ENCODE measurements at regions not wholly inside any gene's neighbourhood (a gene's known extent, or its start where the extent isn't known, plus 50 kb on each side); places are given as distances from the start of the nearest gene placed in this dataset.
"Not testable (repeated sequence)": the region's sequence is repeated elsewhere in the genome, so short reads cannot be mapped to it uniquely, and the experiment has no call there.

DNA sequence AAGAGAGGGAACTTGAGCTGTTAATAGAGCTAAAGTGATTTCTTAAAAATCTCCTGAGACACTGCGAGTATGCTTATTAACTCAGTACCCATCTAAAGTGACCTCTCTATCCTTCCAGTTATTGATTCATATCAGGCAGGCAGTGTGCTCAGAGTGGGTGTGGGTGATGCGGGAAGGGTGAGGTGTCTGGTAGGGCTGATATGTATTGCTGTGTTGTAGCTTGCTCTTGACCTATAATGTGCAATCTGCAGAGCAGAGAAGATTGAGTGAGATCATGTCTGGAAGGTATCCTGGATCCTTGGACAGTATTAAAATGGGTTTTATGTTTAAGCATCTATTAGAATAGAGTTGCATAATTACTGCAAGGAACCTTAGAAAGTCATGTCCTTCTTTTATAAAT lies 71.9 kb upstream of the SEC22B start:
- not testable (repeated sequence) for TF ChIP-seq ZNF596 (tag by site-specific recombination; IDR thresholded peaks at IDR 0.05); ZNF292 (tag by site-specific recombination; IDR thresholded peaks at IDR 0.05; ENCODE audit: borderline replicate concordance, low read depth); ZNF157 (tag by site-specific recombination; IDR thresholded peaks at IDR 0.05); TCF7L2 (IDR thresholded peaks at IDR 0.05; ENCODE audit: borderline replicate concordance, low read depth, low read length); ZNF274 (IDR thresholded peaks at IDR 0.05; ENCODE audit: low read length); ZNF274 (tag by site-specific recombination; IDR thresholded peaks at IDR 0.05; ENCODE audit: borderline replicate concordance); ZNF654 (tag by site-specific recombination; IDR thresholded peaks at IDR 0.05; ENCODE audit: low read depth); KLF8 (tag by site-specific recombination; IDR thresholded peaks at IDR 0.05); ZNF350 (tag by site-specific recombination; IDR thresholded peaks at IDR 0.05); MYNN (tag by site-specific recombination; IDR thresholded peaks at IDR 0.05; ENCODE audit: borderline replicate concordance)
- TF ChIP-seq, protein P1, sequence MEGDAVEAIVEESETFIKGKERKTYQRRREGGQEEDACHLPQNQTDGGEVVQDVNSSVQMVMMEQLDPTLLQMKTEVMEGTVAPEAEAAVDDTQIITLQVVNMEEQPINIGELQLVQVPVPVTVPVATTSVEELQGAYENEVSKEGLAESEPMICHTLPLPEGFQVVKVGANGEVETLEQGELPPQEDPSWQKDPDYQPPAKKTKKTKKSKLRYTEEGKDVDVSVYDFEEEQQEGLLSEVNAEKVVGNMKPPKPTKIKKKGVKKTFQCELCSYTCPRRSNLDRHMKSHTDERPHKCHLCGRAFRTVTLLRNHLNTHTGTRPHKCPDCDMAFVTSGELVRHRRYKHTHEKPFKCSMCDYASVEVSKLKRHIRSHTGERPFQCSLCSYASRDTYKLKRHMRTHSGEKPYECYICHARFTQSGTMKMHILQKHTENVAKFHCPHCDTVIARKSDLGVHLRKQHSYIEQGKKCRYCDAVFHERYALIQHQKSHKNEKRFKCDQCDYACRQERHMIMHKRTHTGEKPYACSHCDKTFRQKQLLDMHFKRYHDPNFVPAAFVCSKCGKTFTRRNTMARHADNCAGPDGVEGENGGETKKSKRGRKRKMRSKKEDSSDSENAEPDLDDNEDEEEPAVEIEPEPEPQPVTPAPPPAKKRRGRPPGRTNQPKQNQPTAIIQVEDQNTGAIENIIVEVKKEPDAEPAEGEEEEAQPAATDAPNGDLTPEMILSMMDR (tag by site-specific recombination; IDR thresholded peaks at IDR 0.05), result not testable (repeated sequence)
- TF ChIP-seq, protein P2, sequence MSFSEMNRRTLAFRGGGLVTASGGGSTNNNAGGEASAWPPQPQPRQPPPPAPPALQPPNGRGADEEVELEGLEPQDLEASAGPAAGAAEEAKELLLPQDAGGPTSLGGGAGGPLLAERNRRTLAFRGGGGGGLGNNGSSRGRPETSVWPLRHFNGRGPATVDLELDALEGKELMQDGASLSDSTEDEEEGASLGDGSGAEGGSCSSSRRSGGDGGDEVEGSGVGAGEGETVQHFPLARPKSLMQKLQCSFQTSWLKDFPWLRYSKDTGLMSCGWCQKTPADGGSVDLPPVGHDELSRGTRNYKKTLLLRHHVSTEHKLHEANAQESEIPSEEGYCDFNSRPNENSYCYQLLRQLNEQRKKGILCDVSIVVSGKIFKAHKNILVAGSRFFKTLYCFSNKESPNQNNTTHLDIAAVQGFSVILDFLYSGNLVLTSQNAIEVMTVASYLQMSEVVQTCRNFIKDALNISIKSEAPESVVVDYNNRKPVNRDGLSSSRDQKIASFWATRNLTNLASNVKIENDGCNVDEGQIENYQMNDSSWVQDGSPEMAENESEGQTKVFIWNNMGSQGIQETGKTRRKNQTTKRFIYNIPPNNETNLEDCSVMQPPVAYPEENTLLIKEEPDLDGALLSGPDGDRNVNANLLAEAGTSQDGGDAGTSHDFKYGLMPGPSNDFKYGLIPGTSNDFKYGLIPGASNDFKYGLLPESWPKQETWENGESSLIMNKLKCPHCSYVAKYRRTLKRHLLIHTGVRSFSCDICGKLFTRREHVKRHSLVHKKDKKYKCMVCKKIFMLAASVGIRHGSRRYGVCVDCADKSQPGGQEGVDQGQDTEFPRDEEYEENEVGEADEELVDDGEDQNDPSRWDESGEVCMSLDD (tag by site-specific recombination; IDR thresholded peaks at IDR 0.05), result not testable (repeated sequence)
- TF ChIP-seq, protein P3, sequence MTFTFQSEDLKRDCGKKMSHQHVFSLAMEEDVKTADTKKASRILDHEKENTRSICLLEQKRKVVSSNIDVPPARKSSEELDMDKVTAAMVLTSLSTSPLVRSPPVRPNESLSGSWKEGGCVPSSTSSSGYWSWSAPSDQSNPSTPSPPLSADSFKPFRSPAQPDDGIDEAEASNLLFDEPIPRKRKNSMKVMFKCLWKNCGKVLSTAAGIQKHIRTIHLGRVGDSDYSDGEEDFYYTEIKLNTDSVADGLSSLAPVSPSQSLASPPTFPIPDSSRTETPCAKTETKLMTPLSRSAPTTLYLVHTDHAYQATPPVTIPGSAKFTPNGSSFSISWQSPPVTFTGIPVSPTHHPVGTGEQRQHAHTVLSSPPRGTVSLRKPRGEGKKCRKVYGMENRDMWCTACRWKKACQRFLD (tag by site-specific recombination; IDR thresholded peaks at IDR 0.05), result not testable (repeated sequence)
